Epithelial cell of esophagus (primary cell): ENCODE measurements at regions not wholly inside any gene's neighbourhood (a gene's known extent, or its start where the extent isn't known, plus 50 kb on each side); places are given as distances from the start of the nearest gene placed in this dataset.

ENCODE experiments used
- DNase-seq: peaks from one replicate; pipeline ENCODE4 v3.0.0; 2010; ENCODE audit warnings: low read depth
- H3K4me3 ChIP-seq: 2 replicates; pipeline ENCODE4 v1.5.1; 2011; ENCODE audit warnings: mild to moderate bottlenecking, low read length, control low read depth
- TF ChIP-seq, protein P1 (sequence below): IDR thresholded peaks from 2 replicates; pipeline ENCODE4 v1.5.1; 2011; ENCODE audit warnings: low read depth, mild to moderate bottlenecking, low read length, control low read depth, inconsistent platforms; ENCODE audit not compliant: insufficient read depth; ENCODE audit errors: missing control alignments

DNA sequence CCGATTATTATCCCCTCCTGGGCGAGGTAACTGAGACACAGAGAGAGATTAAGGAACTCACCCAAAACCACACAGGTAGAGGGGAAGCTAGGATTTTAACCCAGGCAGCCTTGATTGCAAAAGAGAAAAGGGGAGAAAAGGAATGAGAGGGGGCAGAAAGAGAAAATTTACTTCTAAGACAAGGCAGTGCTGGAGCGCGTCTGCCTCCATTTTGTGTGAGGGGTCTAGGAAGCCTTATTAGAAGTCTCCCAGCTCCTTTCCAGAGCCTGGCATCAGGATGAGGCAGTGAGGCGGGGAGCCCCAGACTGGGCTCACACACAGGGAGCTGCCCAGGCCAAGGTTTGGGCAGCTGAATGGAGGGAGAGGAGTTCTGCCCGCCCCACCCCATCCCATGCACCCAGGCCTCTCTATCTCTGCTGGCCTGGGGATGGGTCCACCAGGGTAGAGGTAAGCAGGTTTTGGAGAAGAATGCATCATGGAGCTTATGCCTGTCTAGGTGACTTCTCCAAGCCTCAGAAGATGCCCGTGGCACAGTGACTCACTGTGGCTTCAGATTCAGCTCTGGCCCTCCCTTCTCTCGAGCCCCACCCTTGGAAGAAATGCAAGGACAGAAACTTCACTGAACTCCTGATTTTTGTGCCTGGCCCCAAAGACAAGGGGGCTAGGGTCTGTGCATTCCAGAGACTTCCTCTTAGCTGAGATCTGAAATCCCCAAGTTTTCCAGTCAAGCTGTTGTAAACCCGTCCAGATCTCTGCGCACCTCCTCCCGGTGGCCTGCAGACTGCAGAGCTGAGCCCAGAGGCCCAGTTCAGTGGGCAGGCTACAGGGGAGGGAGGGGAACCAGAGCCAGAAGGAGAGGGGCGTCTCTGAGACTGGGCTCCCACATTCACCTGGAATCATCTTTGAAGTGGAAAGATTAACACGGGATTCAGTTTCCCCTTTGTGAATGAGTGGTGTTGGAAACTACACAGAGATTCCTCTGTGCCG lies 95.1 kb upstream of the CDH5 start:
- TF ChIP-seq, protein P1, sequence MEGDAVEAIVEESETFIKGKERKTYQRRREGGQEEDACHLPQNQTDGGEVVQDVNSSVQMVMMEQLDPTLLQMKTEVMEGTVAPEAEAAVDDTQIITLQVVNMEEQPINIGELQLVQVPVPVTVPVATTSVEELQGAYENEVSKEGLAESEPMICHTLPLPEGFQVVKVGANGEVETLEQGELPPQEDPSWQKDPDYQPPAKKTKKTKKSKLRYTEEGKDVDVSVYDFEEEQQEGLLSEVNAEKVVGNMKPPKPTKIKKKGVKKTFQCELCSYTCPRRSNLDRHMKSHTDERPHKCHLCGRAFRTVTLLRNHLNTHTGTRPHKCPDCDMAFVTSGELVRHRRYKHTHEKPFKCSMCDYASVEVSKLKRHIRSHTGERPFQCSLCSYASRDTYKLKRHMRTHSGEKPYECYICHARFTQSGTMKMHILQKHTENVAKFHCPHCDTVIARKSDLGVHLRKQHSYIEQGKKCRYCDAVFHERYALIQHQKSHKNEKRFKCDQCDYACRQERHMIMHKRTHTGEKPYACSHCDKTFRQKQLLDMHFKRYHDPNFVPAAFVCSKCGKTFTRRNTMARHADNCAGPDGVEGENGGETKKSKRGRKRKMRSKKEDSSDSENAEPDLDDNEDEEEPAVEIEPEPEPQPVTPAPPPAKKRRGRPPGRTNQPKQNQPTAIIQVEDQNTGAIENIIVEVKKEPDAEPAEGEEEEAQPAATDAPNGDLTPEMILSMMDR = no peak
- H3K4me3 ChIP-seq = no peak overlapping the region
- DNase-seq = peak; percentile 78

DNA sequence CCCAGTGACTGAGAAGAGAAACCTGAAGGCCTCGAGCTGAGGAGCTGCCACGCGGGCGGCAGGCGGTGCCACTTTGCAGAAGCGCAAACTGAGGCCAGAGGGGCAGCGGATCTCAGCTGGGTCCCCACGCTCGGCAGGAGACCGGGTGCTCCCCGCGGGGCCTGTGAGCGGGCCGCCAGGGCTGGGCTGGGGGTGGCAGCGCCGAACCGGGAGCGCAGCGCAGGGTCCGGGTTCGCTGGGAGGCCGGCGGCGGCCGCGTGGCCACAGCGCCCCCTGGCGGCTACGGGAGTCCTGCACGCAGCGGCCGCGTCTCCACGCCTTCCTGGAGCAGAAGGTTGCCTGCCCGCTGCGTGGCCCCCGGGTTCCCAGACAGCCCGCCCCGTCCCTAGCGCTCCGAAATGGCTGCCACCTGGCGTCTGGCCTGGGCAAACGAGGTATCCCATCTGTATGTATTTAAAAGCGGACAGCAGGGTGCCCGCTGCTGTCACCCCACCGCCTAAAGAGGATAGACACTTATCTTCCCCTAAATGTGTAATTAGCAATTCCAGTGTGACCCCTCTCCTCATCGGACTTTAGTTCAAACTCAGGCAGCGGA lies 96.1 kb upstream of the CDH5 start:
- H3K4me3 ChIP-seq = no peak overlapping the region
- TF ChIP-seq, protein P1 = peak; percentile 52
- peak; percentile 53 for DNase-seq

DNA sequence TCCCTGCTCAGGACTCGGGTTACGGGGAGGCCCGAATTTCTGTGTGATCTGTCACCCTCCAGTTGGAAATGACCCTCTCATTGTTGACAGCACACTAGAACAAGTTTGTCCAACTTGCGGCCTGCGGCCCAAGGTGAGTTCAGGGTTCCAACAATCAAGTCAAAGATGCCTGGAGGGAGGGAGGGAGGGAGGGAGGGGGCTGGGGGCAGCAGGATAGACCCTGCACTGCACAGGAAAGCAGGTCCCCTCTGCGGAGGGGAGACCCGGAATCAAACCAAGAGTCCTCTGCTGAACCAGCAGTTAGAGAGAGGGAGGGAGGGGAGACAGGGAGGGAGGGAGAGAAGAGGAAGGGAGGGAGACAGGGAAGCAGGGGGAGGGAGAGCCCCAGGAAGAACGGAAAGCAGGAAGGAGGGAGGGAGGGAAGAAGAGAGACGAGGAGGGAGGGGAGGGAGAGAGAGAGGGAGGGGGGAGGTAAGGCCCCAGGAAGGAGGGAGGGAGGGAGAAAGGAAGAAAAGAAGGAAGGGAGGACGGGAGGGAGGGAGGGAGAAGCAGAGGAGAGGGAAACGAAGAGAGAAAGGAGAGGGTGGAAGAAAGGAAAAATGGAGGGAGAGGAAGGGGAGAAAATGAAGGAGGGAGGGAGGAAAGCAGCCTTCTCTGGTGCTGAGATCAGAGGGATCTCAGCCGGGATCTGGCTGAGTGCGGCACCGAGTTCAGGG lies 96.7 kb upstream of the CDH5 start:
- no peak for DNase-seq
- TF ChIP-seq, protein P1 = no peak
- H3K4me3 ChIP-seq = no peak overlapping the region

DNA sequence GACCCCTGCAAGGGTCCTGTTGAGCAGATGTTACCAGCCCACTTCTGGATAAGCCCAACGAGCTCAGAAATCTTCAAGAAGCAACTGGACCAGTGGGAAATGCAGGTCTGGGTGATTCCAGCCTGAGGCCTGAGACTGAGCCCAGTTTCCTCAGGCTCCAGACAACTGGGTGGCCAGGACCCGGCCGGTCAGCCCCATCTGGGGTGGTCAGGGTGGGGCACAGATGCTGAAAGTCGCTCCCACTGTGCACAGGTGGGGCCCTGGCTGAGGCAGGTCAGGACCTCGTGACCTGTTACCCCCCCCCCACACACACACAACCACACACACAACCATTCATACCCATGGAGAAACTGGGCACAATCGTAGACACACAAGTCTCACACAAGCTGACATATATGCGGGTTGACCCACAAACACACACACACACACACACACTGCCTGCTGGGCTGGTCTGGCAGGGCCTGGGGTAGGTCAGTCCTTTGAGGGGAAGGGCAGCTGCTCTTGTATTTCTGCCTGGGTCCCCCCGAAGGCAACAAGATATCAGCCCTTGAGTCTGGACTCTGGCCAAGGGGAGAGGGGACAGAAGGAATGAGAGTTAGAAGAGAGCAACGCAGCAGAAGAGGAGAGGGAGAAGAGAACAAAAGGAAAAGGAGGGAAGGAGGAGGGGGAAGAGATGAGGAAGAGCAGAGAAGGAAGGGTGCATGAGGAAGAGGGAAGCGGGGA lies 99.0 kb upstream of the CDH5 start:
- no peak for DNase-seq
- no peak overlapping the region for H3K4me3 ChIP-seq
- TF ChIP-seq, protein P1 = no peak

DNA sequence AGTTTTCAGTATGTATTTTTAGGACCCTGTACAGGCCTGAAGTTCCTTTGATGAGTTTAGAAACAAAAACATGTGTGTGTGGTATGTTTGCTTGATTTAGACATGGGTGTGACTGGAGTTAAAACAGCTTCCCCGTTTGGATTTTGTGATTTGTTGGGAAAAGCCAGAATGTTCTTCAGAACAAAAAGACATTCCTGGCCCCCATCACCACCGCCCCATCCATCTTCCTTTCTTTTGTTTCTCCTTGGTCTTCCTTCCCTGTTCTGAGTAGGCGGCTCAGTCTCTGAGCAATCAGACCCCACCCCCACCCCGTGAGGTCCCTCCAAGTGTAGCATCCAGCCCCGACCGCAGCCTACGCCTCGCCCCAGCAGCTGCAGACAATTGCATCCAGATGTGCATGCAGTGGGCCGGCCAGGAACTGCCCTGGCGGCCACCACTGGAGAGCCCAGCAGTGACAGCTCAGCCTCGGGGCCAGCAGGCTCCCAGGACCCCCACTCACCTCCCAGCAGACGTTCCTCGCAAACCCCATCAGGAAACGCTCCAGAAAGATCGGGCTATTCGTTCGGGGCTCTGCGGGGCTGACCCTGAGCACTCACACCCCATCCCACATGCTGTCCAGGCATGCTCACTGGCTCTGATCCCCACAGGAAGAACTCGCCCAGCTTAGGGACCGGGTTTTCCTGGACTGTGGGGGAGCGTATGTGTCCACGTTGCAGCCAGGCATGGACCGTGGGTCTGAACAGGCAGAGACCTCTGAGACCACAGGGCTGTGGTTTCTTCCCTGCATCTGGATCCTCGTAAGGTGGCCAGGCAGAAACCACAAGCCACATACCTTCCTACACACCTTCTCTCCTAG lies 99.8 kb upstream of the CDH5 start:
- TF ChIP-seq, protein P1 = no peak
- no peak overlapping the region for H3K4me3 ChIP-seq
- DNase-seq = no peak
